Colonic mucosa (tissue), 4 donors: ENCODE measurements at regions not wholly inside any gene's neighbourhood (a gene's known extent, or its start where the extent isn't known, plus 50 kb on each side); places are given as distances from the start of the nearest gene placed in this dataset.

ENCODE experiments used
- DNase-seq: peaks from one replicate; pipeline ENCODE4 v3.0.0-alpha.2; 2020
- H3K27ac ChIP-seq: fragments of 200-600 bp; one replicate; pipeline ENCODE4 v1.8.0; 2021
- H3K27me3 ChIP-seq: fragments of 200-600 bp; one replicate; pipeline ENCODE4 v1.8.0; 2021
- H3K36me3 ChIP-seq: fragments of 200-600 bp; one replicate; pipeline ENCODE4 v1.8.0; 2021
- H3K4me1 ChIP-seq: fragments of 200-600 bp; one replicate; pipeline ENCODE4 v1.8.0; 2021; ENCODE audit warnings: mild to moderate bottlenecking
- H3K4me3 ChIP-seq: fragments of 200-600 bp; one replicate; pipeline ENCODE4 v1.8.0; 2021
- H3K9ac ChIP-seq, 2 donors: one replicate each; pipeline ENCODE4 v1.7.0; 2013; ENCODE audit warnings: control low read depth in 2 of 2, low read depth in 2 of 2, low read length in 2 of 2
- H3K9me3 ChIP-seq: fragments of 200-600 bp; one replicate; pipeline ENCODE4 v1.8.0; 2021
- CTCF ChIP-seq: fragments of 200-600 bp; IDR thresholded peaks from one replicate; pipeline ENCODE4 v1.8.0; 2022; ENCODE audit warnings: antibody characterized with exemption, mild to moderate bottlenecking
- intact Hi-C: fragments of 100-400 bp; cut with DNase I; formaldehyde crosslinking; loops from one replicate; pipeline ENCODE4 v1.14.1; 2022
- donor health status: healthy.
- donor health status: DM: no; HTN: no; CAD: no.
- donor health status: DM: no; HTN: no; CAD: no.

GRCh38 chr12:74747305-74747704, 209.7 kb downstream of the ATXN7L3B start:
- Histone ChIP-seq H3K4me3 (no peak overlapping the region), H3K9me3 (no peaks in the 10 kb centered on the region), H3K27ac (no peak overlapping the region), H3K4me1 (no peaks in the 10 kb centered on the region), H3K9ac (no peak overlapping the region), H3K27me3 (no peaks in the 10 kb centered on the region), H3K36me3 (no peaks in the 10 kb centered on the region)
- no peak for DNase-seq
- intact Hi-C loops: no loop called here
- no peak for TF ChIP-seq CTCF

GRCh38 chr12:74751441-74751840, 213.8 kb downstream of the ATXN7L3B start:
- H3K4me1 ChIP-seq: no peaks in the 10 kb centered on the region
- H3K9me3 ChIP-seq: no peaks in the 10 kb centered on the region
- no peak for DNase-seq
- no peak for TF ChIP-seq CTCF
- intact Hi-C loops: no loop called here
- no peaks in the 10 kb centered on the region for H3K27me3 ChIP-seq
- no peak overlapping the region for H3K4me3 ChIP-seq
- H3K36me3 ChIP-seq: no peaks in the 10 kb centered on the region
- H3K9ac ChIP-seq: no peak overlapping the region
- H3K27ac ChIP-seq: no peak overlapping the region

GRCh38 chr12:74752215-74752614, 214.6 kb downstream of the ATXN7L3B start:
- Histone ChIP-seq H3K4me3 (no peak overlapping the region), H3K4me1 (no peaks in the 10 kb centered on the region), H3K9me3 (no peaks in the 10 kb centered on the region), H3K9ac (no peak overlapping the region), H3K27me3 (no peaks in the 10 kb centered on the region), H3K36me3 (no peaks in the 10 kb centered on the region), H3K27ac (no peak overlapping the region)
- DNase-seq: no peak
- intact Hi-C loops: no loop called here
- no peak for TF ChIP-seq CTCF

GRCh38 chr12:74770552-74770951, 232.9 kb downstream of the ATXN7L3B start:
- no peak for TF ChIP-seq CTCF
- intact Hi-C loops: no loop called here
- H3K4me1 ChIP-seq: no peaks in the 10 kb centered on the region
- H3K36me3 ChIP-seq: no peaks in the 10 kb centered on the region
- no peak overlapping the region for H3K4me3 ChIP-seq
- H3K27ac ChIP-seq: no peak overlapping the region
- no peaks in the 10 kb centered on the region for H3K27me3 ChIP-seq
- no peaks in the 10 kb centered on the region for H3K9me3 ChIP-seq
- H3K9ac ChIP-seq: no peak overlapping the region
- DNase-seq: no peak

- H3K4me3 ChIP-seq: no peak overlapping the region
- TF ChIP-seq CTCF: no peak
- no peaks in the 10 kb centered on the region for H3K9me3 ChIP-seq
- intact Hi-C loops: no loop called here
- H3K27ac ChIP-seq: no peak overlapping the region
- H3K9ac ChIP-seq: no peak overlapping the region
- no peaks in the 10 kb centered on the region for H3K27me3 ChIP-seq
- no peaks in the 10 kb centered on the region for H3K36me3 ChIP-seq
- H3K4me1 ChIP-seq: no peaks in the 10 kb centered on the region
- DNase-seq: no peak
Observed at GRCh38 chr12:74775276-74775675, 237.6 kb downstream of the ATXN7L3B start.

- no peak overlapping the region for H3K4me3 ChIP-seq
- no peak for DNase-seq
- no peak overlapping the region for H3K9ac ChIP-seq
- H3K4me1 ChIP-seq: no peaks in the 10 kb centered on the region
- intact Hi-C loops: no loop called here
- no peaks in the 10 kb centered on the region for H3K27me3 ChIP-seq
- no peak overlapping the region for H3K27ac ChIP-seq
- H3K9me3 ChIP-seq: no peaks in the 10 kb centered on the region
- TF ChIP-seq CTCF: no peak
- H3K36me3 ChIP-seq: no peaks in the 10 kb centered on the region
Observed at GRCh38 chr12:74776378-74776777, 238.7 kb downstream of the ATXN7L3B start.
